Trophoblast cell (in vitro differentiated cells and primary cell): ENCODE measurements at regions not wholly inside any gene's neighbourhood (a gene's known extent, or its start where the extent isn't known, plus 50 kb on each side); places are given as distances from the start of the nearest gene placed in this dataset.

Experiments used
- DNase-seq, 2 donors: peaks; one replicate each; pipeline ENCODE4 v3.0.0-alpha.2; 2016
- H2AFZ ChIP-seq: 2 replicates; pipeline ENCODE4 v1.6.1; 2013; ENCODE audit warnings: low read length, moderate library complexity, mild to moderate bottlenecking; ENCODE audit not compliant: insufficient read depth, poor library complexity
- H2AK5ac ChIP-seq: 2 replicates; pipeline ENCODE4 v1.6.1; 2013; ENCODE audit warnings: mild to moderate bottlenecking, low read length
- H2BK120ac ChIP-seq: 2 replicates; pipeline ENCODE4 v1.6.1; 2013; ENCODE audit warnings: low read length, mild to moderate bottlenecking, moderate library complexity; ENCODE audit not compliant: insufficient read depth, poor library complexity
- H2BK12ac ChIP-seq: 2 replicates; pipeline ENCODE4 v1.6.1; 2013; ENCODE audit warnings: mild to moderate bottlenecking, low read length, moderate library complexity
- H2BK5ac ChIP-seq: 2 replicates; pipeline ENCODE4 v1.6.1; 2013; ENCODE audit warnings: low read length, low read depth, moderate library complexity, mild to moderate bottlenecking; ENCODE audit not compliant: poor library complexity
- H3K14ac ChIP-seq: 2 replicates; pipeline ENCODE4 v1.6.1; 2013; ENCODE audit warnings: mild to moderate bottlenecking, low read length
- H3K18ac ChIP-seq: 2 replicates; pipeline ENCODE4 v1.6.1; 2013; ENCODE audit warnings: mild to moderate bottlenecking, low read length
- H3K23ac ChIP-seq: 2 replicates; pipeline ENCODE4 v1.6.1; 2013; ENCODE audit warnings: low read length
- H3K27ac ChIP-seq: 2 replicates; pipeline ENCODE4 v1.5.1; 2013; ENCODE audit warnings: low read depth, mild to moderate bottlenecking, inconsistent platforms, low read length, moderate library complexity
- H3K27me3 ChIP-seq: 2 replicates; pipeline ENCODE4 v1.6.1; 2013; ENCODE audit warnings: inconsistent platforms, mild to moderate bottlenecking, low read length, moderate library complexity; ENCODE audit not compliant: insufficient read depth
- H3K36me3 ChIP-seq, 2 experiments: 1 replicate in 1 of 2; 2 replicates in 1 of 2; pipeline ENCODE4 v1.6.1; 2013; ENCODE audit warnings: low read length in 2 of 2, mild to moderate bottlenecking in 2 of 2, moderate library complexity in 1 of 2; ENCODE audit not compliant: insufficient read depth in 2 of 2, control insufficient read depth in 1 of 2
- H3K4ac ChIP-seq: 2 replicates; pipeline ENCODE4 v1.6.1; 2013; ENCODE audit warnings: low read depth, mild to moderate bottlenecking, low read length, moderate library complexity
- H3K4me1 ChIP-seq, 2 experiments: 1 replicate in 1 of 2; 2 replicates in 1 of 2; pipeline ENCODE4 v1.6.1; 2013; ENCODE audit warnings: low read length in 2 of 2, mild to moderate bottlenecking in 2 of 2, moderate library complexity in 1 of 2; ENCODE audit not compliant: insufficient read depth in 2 of 2, control insufficient read depth in 1 of 2
- H3K4me2 ChIP-seq: 2 replicates; pipeline ENCODE4 v1.6.1; 2013; ENCODE audit warnings: inconsistent platforms, mild to moderate bottlenecking, low read length, moderate library complexity
- H3K4me3 ChIP-seq: 2 replicates; pipeline ENCODE4 v1.5.1; 2013; ENCODE audit warnings: mild to moderate bottlenecking, low read depth, low read length, inconsistent platforms
- H3K79me1 ChIP-seq: one replicate; pipeline ENCODE4 v1.6.1; 2013; ENCODE audit warnings: low read length
- H3K79me2 ChIP-seq: 2 replicates; pipeline ENCODE4 v1.6.1; 2013; ENCODE audit warnings: low read length, mild to moderate bottlenecking; ENCODE audit not compliant: control insufficient read depth, insufficient read depth, poor library complexity
- H3K9ac ChIP-seq: 2 replicates; pipeline ENCODE4 v1.6.1; 2013; ENCODE audit warnings: mild to moderate bottlenecking, low read length
- H3K9me3 ChIP-seq: 2 replicates; pipeline ENCODE4 v1.6.1; 2013; ENCODE audit warnings: low read depth, mild to moderate bottlenecking, control low read depth, inconsistent platforms, low read length; ENCODE audit not compliant: insufficient read depth
- H4K12ac ChIP-seq: 2 replicates; pipeline ENCODE4 v1.6.1; 2013; ENCODE audit warnings: low read depth, mild to moderate bottlenecking, low read length, moderate library complexity
- H4K8ac ChIP-seq: 2 replicates; pipeline ENCODE4 v1.6.1; 2013; ENCODE audit warnings: low read depth, mild to moderate bottlenecking, low read length, moderate library complexity
- H4K91ac ChIP-seq: one replicate; pipeline ENCODE4 v1.6.1; 2013; ENCODE audit warnings: low read depth, mild to moderate bottlenecking, low read length, moderate library complexity
- WGBS: extraction: QIAGEN DNeasy Blood & Tissue Kit; methylation state at CpG from one replicate; pipeline ENCODE4 v1.1.7; 2013; ENCODE audit warnings: missing lambda C conversion rate; ENCODE audit not compliant: insufficient read length, insufficient coverage; ENCODE audit errors: extremely low coverage; 5-methylcytosine and 5-hydroxymethylcytosine counted together

- no peaks in the 10 kb centered on the region for H3K4me1 ChIP-seq
- no peaks in the 10 kb centered on the region for H3K27me3 ChIP-seq
- H3K14ac ChIP-seq = no peak overlapping the region
- no peak overlapping the region for H3K9ac ChIP-seq
- no peak overlapping the region for H3K4me2 ChIP-seq
- H2BK12ac ChIP-seq = no peak overlapping the region
- H3K4ac ChIP-seq = no peak overlapping the region
- no peak overlapping the region for H3K18ac ChIP-seq
- no peak for DNase-seq
- H4K12ac ChIP-seq = no peak overlapping the region
- no peak overlapping the region for H2AFZ ChIP-seq
- no peak overlapping the region for H4K8ac ChIP-seq
- H2AK5ac ChIP-seq = no peak overlapping the region
- H4K91ac ChIP-seq = no peak overlapping the region
- H3K79me2 ChIP-seq = no peaks in the 10 kb centered on the region
- WGBS = no CpG with 5 or more reads among the region's 2 CpGs
- no peaks in the 10 kb centered on the region for H3K79me1 ChIP-seq
- H3K36me3 ChIP-seq = no peaks in the 10 kb centered on the region
- H2BK5ac ChIP-seq = no peak overlapping the region
- H3K27ac ChIP-seq = no peak overlapping the region
- no peak overlapping the region for H3K23ac ChIP-seq
- H3K9me3 ChIP-seq = peaks cover 6% of the 10 kb centered on the region
- no peak overlapping the region for H2BK120ac ChIP-seq
- no peak overlapping the region for H3K4me3 ChIP-seq
Observed at GRCh38 chr13:86795858-86796257, 875.3 kb upstream of the SLITRK5 start.

DNA sequence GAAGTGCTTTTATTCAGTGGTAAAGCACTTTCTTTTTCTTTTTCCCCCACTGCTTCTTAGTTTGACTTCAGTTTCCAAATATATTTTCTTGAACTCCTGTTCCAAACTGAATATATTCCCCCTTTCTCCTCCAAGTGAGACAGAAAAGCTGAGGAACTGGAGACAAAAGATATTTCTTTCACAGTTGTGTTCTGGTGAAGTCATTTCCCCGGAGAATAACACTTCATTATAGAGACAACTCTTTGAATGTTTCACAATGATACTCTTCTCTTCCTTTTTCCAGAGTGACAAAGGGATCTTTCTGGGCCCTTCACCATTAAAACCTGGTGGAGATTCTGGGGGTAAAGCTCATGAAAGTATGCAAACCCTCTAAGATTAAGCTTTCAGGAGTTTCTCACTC is 860.8 kb upstream of the SLITRK5 start:
- H3K9me3 ChIP-seq = no peaks in the 10 kb centered on the region
- no peak overlapping the region for H4K12ac ChIP-seq
- no peaks in the 10 kb centered on the region for H3K79me1 ChIP-seq
- no peak overlapping the region for H3K4me2 ChIP-seq
- H3K4ac ChIP-seq = no peak overlapping the region
- H3K4me1 ChIP-seq = no peaks in the 10 kb centered on the region
- H4K91ac ChIP-seq = no peak overlapping the region
- H4K8ac ChIP-seq = no peak overlapping the region
- no peak overlapping the region for H2AFZ ChIP-seq
- no CpG with 5 or more reads among the region's 1 CpG for WGBS
- H2BK5ac ChIP-seq = no peak overlapping the region
- no peaks in the 10 kb centered on the region for H3K79me2 ChIP-seq
- H2BK12ac ChIP-seq = no peak overlapping the region
- H3K23ac ChIP-seq = no peak overlapping the region
- H3K27me3 ChIP-seq = no peaks in the 10 kb centered on the region
- no peak overlapping the region for H3K18ac ChIP-seq
- H3K14ac ChIP-seq = no peak overlapping the region
- no peak overlapping the region for H3K9ac ChIP-seq
- no peak overlapping the region for H3K27ac ChIP-seq
- no peak for DNase-seq
- H2BK120ac ChIP-seq = no peak overlapping the region
- H3K36me3 ChIP-seq = no peaks in the 10 kb centered on the region
- H3K4me3 ChIP-seq = no peak overlapping the region
- H2AK5ac ChIP-seq = no peak overlapping the region

GRCh38 chr13:86813198-86813597 is 858.0 kb upstream of the SLITRK5 start:
- Histone ChIP-seq H3K4me1 (no peaks in the 10 kb centered on the region), H4K8ac (no peak overlapping the region), H2AFZ (no peak overlapping the region), H3K79me2 (no peaks in the 10 kb centered on the region), H2BK120ac (no peak overlapping the region), H3K23ac (no peak overlapping the region), H2BK5ac (no peak overlapping the region), H2AK5ac (no peak overlapping the region), H4K12ac (no peak overlapping the region), H3K27ac (no peak overlapping the region), H3K79me1 (no peaks in the 10 kb centered on the region), H3K4ac (no peak overlapping the region), H3K4me3 (no peak overlapping the region), H4K91ac (no peak overlapping the region), H3K9me3 (no peaks in the 10 kb centered on the region), H3K18ac (no peak overlapping the region), H3K27me3 (no peaks in the 10 kb centered on the region), H3K9ac (no peak overlapping the region), H3K4me2 (no peak overlapping the region), H3K14ac (no peak overlapping the region), H2BK12ac (no peak overlapping the region), H3K36me3 (no peaks in the 10 kb centered on the region)
- WGBS = no CpG with 5 or more reads among the region's 1 CpG
- no peak for DNase-seq

GRCh38 chr13:86825410-86825809 is 845.8 kb upstream of the SLITRK5 start:
- Histone ChIP-seq H3K79me2 (no peaks in the 10 kb centered on the region), H2BK12ac (no peak overlapping the region), H2BK5ac (no peak overlapping the region), H4K12ac (no peak overlapping the region), H3K4ac (no peak overlapping the region), H3K4me3 (no peak overlapping the region), H3K14ac (no peak overlapping the region), H3K18ac (no peak overlapping the region), H4K91ac (no peak overlapping the region), H3K79me1 (no peaks in the 10 kb centered on the region), H2AFZ (no peak overlapping the region), H3K9ac (no peak overlapping the region), H2AK5ac (no peak overlapping the region), H3K9me3 (no peaks in the 10 kb centered on the region), H2BK120ac (no peak overlapping the region), H3K23ac (no peak overlapping the region), H4K8ac (no peak overlapping the region), H3K36me3 (no peaks in the 10 kb centered on the region), H3K4me1 (no peaks in the 10 kb centered on the region), H3K27ac (no peak overlapping the region), H3K27me3 (no peaks in the 10 kb centered on the region), H3K4me2 (no peak overlapping the region)
- WGBS = no CpG with 5 or more reads among the region's 1 CpG
- no peak for DNase-seq
